Vagina (tissue), 2 donors: ENCODE measurements at regions not wholly inside any gene's neighbourhood (a gene's known extent, or its start where the extent isn't known, plus 50 kb on each side); places are given as distances from the start of the nearest gene placed in this dataset.

Experiments
- DNase-seq, 2 donors: peaks; one replicate each; pipeline ENCODE4 v3.0.0-alpha.2; 2017; ENCODE audit errors: extremely low spot score in 2 of 2
- H3K27ac ChIP-seq: fragments of 200-600 bp; sonication (generic); one replicate; pipeline ENCODE4 v1.5.1; 2019
- H3K27me3 ChIP-seq: fragments of 200-600 bp; sonication (generic); one replicate; pipeline ENCODE4 v1.5.1; 2019
- H3K36me3 ChIP-seq, 2 donors: fragments of 200-600 bp; sonication (generic); one replicate each; pipeline ENCODE4 v1.5.1; 2017 to 2019
- H3K4me1 ChIP-seq: fragments of 200-600 bp; sonication (generic); one replicate; pipeline ENCODE4 v1.5.1; 2019
- H3K4me3 ChIP-seq, 2 donors: fragments of 200-600 bp; sonication (generic); 1 replicate in 1 of 2; 2 replicates in 1 of 2; pipeline ENCODE4 v1.5.1; 2016 to 2019
- H3K9me3 ChIP-seq: fragments of 200-600 bp; sonication (generic); one replicate; pipeline ENCODE4 v1.5.1; 2019
- CTCF ChIP-seq, 3 experiments: fragments of 450-650 bp in 2 of 3; fragments of 200-600 bp in 1 of 3; sonication (generic) in 1 of 3; IDR thresholded peaks; one replicate each; pipeline ENCODE4 v1.5.1; 2017 to 2019; ENCODE audit warnings: antibody characterized with exemption in 3 of 3, mild to moderate bottlenecking in 2 of 3, moderate library complexity in 2 of 3
- POLR2A ChIP-seq, 2 donors: fragments of 450-650 bp; IDR thresholded peaks; one replicate each; pipeline ENCODE4 v1.6.1; 2017; ENCODE audit warnings: antibody characterized with exemption in 2 of 2, mild to moderate bottlenecking in 2 of 2, moderate library complexity in 2 of 2
- POLR2AphosphoS5 ChIP-seq, 2 donors: sonication (generic); formaldehyde crosslinking; IDR thresholded peaks; one replicate each; pipeline ENCODE4 v1.9.0; 2017; ENCODE audit warnings: antibody characterized with exemption in 2 of 2, mild to moderate bottlenecking in 2 of 2, low read depth in 1 of 2; ENCODE audit not compliant: insufficient read depth in 1 of 2
- intact Hi-C: fragments of 100-400 bp; cut with DNase I; formaldehyde crosslinking; loops from one replicate; pipeline ENCODE4 v1.15.1; 2023

DNA sequence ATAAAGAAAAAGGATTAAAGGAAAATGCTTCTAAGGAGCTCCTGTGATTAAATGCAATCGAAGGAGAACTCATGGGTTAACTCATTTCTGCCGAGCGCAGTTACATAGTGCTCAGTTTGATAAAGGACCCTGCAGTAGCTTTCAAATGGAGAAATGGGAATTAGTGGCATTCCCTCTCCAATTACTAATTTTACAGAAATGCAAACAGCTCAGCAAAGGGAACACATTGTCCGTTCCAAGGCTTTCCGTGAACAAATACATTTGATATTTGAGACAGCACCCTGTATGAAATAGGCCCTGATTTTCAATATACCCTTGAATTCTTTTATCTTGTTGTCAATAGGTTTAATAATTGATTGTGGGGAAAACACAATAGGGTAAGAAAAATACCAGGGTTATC, 375.9 kb upstream of the TSHZ2 start:
- intact Hi-C loops, result no loop called here
- Histone ChIP-seq H3K36me3 (no peaks in the 10 kb centered on the region), H3K4me1 (no peaks in the 10 kb centered on the region), H3K27ac (no peak overlapping the region), H3K4me3 (no peak overlapping the region), H3K27me3 (no peaks in the 10 kb centered on the region), H3K9me3 (no peaks in the 10 kb centered on the region)
- no peak for DNase-seq
- TF ChIP-seq POLR2AphosphoS5 (IDR thresholded peaks at IDR 0.05; ENCODE audit: insufficient read depth in 1 of 2, low read depth in 1 of 2) (no peak), CTCF (IDR thresholded peaks at IDR 0.05) (no peak), POLR2A (IDR thresholded peaks at IDR 0.05) (no peak)

DNA sequence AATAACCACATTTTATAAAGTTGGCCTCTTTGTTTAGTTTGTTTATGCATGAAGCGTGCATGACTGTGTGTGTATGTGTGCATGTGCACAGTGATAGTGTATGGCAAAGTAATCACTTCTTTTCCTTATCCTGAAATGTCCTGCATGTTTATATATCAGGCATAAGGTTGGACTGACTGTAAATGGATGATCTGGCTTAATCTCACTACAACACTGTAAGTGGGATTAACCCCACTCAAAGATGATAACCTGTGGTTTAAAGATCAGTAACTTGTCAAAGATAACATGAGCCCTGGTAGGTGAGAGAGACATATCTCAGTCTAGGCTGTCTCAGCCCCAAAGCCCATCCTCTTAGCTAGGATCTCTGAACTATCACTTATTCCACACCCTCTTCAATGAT, 376.6 kb upstream of the TSHZ2 start:
- H3K9me3 ChIP-seq, result no peaks in the 10 kb centered on the region
- no peaks in the 10 kb centered on the region for H3K4me1 ChIP-seq
- no peaks in the 10 kb centered on the region for H3K36me3 ChIP-seq
- intact Hi-C loops, result no loop called here
- H3K27me3 ChIP-seq, result no peaks in the 10 kb centered on the region
- DNase-seq, result no peak
- H3K27ac ChIP-seq, result no peak overlapping the region
- TF ChIP-seq CTCF (IDR thresholded peaks at IDR 0.05) (no peak), POLR2A (IDR thresholded peaks at IDR 0.05) (no peak), POLR2AphosphoS5 (IDR thresholded peaks at IDR 0.05; ENCODE audit: insufficient read depth in 1 of 2, low read depth in 1 of 2) (no peak)
- H3K4me3 ChIP-seq, result no peak overlapping the region

GRCh38 chr20:52593654-52594053, 378.5 kb upstream of the TSHZ2 start:
- Histone ChIP-seq H3K4me3 (no peak overlapping the region), H3K36me3 (no peaks in the 10 kb centered on the region), H3K27ac (no peak overlapping the region), H3K27me3 (no peaks in the 10 kb centered on the region), H3K4me1 (no peaks in the 10 kb centered on the region), H3K9me3 (no peaks in the 10 kb centered on the region)
- DNase-seq, result no peak
- intact Hi-C loops, result no loop called here
- TF ChIP-seq CTCF (IDR thresholded peaks at IDR 0.05) (no peak), POLR2A (IDR thresholded peaks at IDR 0.05) (no peak), POLR2AphosphoS5 (IDR thresholded peaks at IDR 0.05; ENCODE audit: insufficient read depth in 1 of 2, low read depth in 1 of 2) (no peak)

DNA sequence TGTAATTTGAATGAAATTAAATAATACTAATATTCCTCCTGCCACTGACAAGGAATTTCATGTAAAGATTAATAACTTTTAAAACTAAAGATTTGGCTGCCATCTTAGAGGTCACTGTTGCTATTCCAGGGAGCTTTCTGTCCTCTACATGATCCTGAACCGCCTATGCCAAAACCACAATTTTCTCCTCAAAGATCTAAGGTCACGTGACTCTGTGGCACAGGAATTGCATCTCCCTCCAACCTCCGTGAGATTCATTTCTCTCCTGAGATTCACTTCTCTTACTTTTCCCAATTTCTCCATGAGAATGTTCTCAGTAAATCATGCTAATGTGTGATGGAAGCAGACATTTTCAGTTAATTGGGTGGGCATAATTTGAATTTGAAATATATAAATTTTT, 379.6 kb upstream of the TSHZ2 start:
- Histone ChIP-seq H3K27me3 (no peaks in the 10 kb centered on the region), H3K4me1 (no peaks in the 10 kb centered on the region), H3K4me3 (no peak overlapping the region), H3K36me3 (no peaks in the 10 kb centered on the region), H3K9me3 (no peaks in the 10 kb centered on the region), H3K27ac (no peak overlapping the region)
- intact Hi-C loops, result no loop called here
- TF ChIP-seq POLR2AphosphoS5 (IDR thresholded peaks at IDR 0.05; ENCODE audit: insufficient read depth in 1 of 2, low read depth in 1 of 2), result no peak
- no peak for TF ChIP-seq CTCF (IDR thresholded peaks at IDR 0.05)
- no peak for TF ChIP-seq POLR2A (IDR thresholded peaks at IDR 0.05)
- DNase-seq, result no peak

DNA sequence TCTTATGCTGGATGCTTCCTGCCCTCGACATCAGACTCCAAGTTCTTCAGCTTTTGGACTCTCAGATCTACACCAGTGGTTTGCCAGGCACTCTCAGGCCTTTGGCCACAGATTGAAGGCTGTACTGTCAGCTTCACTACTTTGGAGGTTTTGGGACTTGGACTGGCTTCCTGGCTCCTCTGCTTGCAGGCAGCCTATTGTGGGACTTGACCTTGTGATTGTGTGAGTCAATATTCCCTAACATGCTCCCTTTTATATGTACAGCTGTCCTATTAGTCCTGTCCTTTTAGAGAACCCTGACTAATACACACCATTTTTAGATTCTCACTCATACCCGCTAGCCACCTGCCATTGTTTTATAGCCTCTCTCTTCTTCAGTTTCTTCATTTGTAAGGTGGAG, 382.1 kb upstream of the TSHZ2 start:
- Histone ChIP-seq H3K36me3 (no peaks in the 10 kb centered on the region), H3K27ac (no peak overlapping the region), H3K9me3 (no peaks in the 10 kb centered on the region), H3K4me3 (no peak overlapping the region), H3K4me1 (no peaks in the 10 kb centered on the region), H3K27me3 (no peaks in the 10 kb centered on the region)
- intact Hi-C loops, result no loop called here
- DNase-seq, result no peak
- TF ChIP-seq POLR2A (IDR thresholded peaks at IDR 0.05), result no peak
- TF ChIP-seq POLR2AphosphoS5 (IDR thresholded peaks at IDR 0.05; ENCODE audit: insufficient read depth in 1 of 2, low read depth in 1 of 2), result no peak
- no peak for TF ChIP-seq CTCF (IDR thresholded peaks at IDR 0.05)
